NT2/D1 (cell line): ENCODE measurements at regions not wholly inside any gene's neighbourhood (a gene's known extent, or its start where the extent isn't known, plus 50 kb on each side); places are given as distances from the start of the nearest gene placed in this dataset.

Experiments used
- SUZ12 ChIP-seq: IDR thresholded peaks from 2 replicates; pipeline ENCODE4 v1.6.1; 2011; ENCODE audit not compliant: insufficient read length, insufficient read depth; ENCODE audit errors: extremely low read depth
- YY1 ChIP-seq: IDR thresholded peaks from 2 replicates; pipeline ENCODE4 v1.6.1; 2011; ENCODE audit not compliant: insufficient read length, insufficient read depth
- ZNF274 ChIP-seq: IDR thresholded peaks from 2 replicates; pipeline ENCODE4 v1.6.1; 2011; ENCODE audit warnings: mild to moderate bottlenecking, low read depth, low read length

- no peak for TF ChIP-seq YY1
- no peak for TF ChIP-seq ZNF274
- no peak for TF ChIP-seq SUZ12
Observed at GRCh38 chr6:113353392-113353791, 503.8 kb upstream of the MARCKS start.
